Neural cell (in vitro differentiated cells): ENCODE measurements at regions not wholly inside any gene's neighbourhood (a gene's known extent, or its start where the extent isn't known, plus 50 kb on each side); places are given as distances from the start of the nearest gene placed in this dataset.

Experiments used
- CTCF ChIP-seq: fragments of 450-650 bp; IDR thresholded peaks from 2 replicates; pipeline ENCODE4 v1.5.1; 2014; ENCODE audit warnings: antibody characterized with exemption, mild to moderate bottlenecking, moderate library complexity; ENCODE audit not compliant: poor library complexity, severe bottlenecking
- EP300 ChIP-seq: fragments of 450-650 bp; conservative IDR thresholded peaks from 2 replicates; pipeline ENCODE4 v1.6.1; 2014; ENCODE audit warnings: antibody characterized with exemption, mild to moderate bottlenecking, moderate library complexity; ENCODE audit not compliant: poor library complexity, severe bottlenecking
- EZH2 ChIP-seq: fragments of 200-600, 300-800 bp; shearing (Covaris generic), sonication (generic); IDR thresholded peaks from 2 replicates; pipeline ENCODE4 v1.6.1; 2014; ENCODE audit warnings: antibody characterized with exemption, low read length, borderline replicate concordance, mild to moderate bottlenecking; ENCODE audit not compliant: insufficient read depth, poor library complexity, severe bottlenecking
- MXI1 ChIP-seq: fragments of 450-650 bp; conservative IDR thresholded peaks from 2 replicates; pipeline ENCODE4 v1.6.1; 2014; ENCODE audit warnings: antibody characterized with exemption, mild to moderate bottlenecking; ENCODE audit not compliant: poor library complexity, severe bottlenecking

- TF ChIP-seq CTCF (no peak), EZH2 (no peak), EP300 (no peak), MXI1 (no peak)
Measured at GRCh38 chr4:19993242-19993641, 258.5 kb upstream of the SLIT2 start.
